Colonic mucosa (tissue), 4 donors: ENCODE measurements at regions not wholly inside any gene's neighbourhood (a gene's known extent, or its start where the extent isn't known, plus 50 kb on each side); places are given as distances from the start of the nearest gene placed in this dataset.
"Not testable (repeated sequence)": the region's sequence is repeated elsewhere in the genome, so short reads cannot be mapped to it uniquely, and the experiment has no call there.

Source experiments
- DNase-seq: peaks from one replicate; pipeline ENCODE4 v3.0.0-alpha.2; 2020
- H3K27ac ChIP-seq: fragments of 200-600 bp; one replicate; pipeline ENCODE4 v1.8.0; 2021
- H3K27me3 ChIP-seq: fragments of 200-600 bp; one replicate; pipeline ENCODE4 v1.8.0; 2021
- H3K36me3 ChIP-seq: fragments of 200-600 bp; one replicate; pipeline ENCODE4 v1.8.0; 2021
- H3K4me1 ChIP-seq: fragments of 200-600 bp; one replicate; pipeline ENCODE4 v1.8.0; 2021; ENCODE audit warnings: mild to moderate bottlenecking
- H3K4me3 ChIP-seq: fragments of 200-600 bp; one replicate; pipeline ENCODE4 v1.8.0; 2021
- H3K9ac ChIP-seq, 2 donors: one replicate each; pipeline ENCODE4 v1.7.0; 2013; ENCODE audit warnings: control low read depth in 2 of 2, low read depth in 2 of 2, low read length in 2 of 2
- H3K9me3 ChIP-seq: fragments of 200-600 bp; one replicate; pipeline ENCODE4 v1.8.0; 2021
- CTCF ChIP-seq: fragments of 200-600 bp; IDR thresholded peaks from one replicate; pipeline ENCODE4 v1.8.0; 2022; ENCODE audit warnings: antibody characterized with exemption, mild to moderate bottlenecking
- intact Hi-C: fragments of 100-400 bp; cut with DNase I; formaldehyde crosslinking; loops from one replicate; pipeline ENCODE4 v1.14.1; 2022
- donor health status: healthy.
- donor health status: DM: no; HTN: no; CAD: no.
- donor health status: DM: no; HTN: no; CAD: no.

- no peaks in the 10 kb centered on the region for H3K9me3 ChIP-seq
- H3K4me3 ChIP-seq = no peak overlapping the region
- H3K4me1 ChIP-seq = no peaks in the 10 kb centered on the region
- no peak for TF ChIP-seq CTCF
- intact Hi-C loops = no loop called here
- no peak for DNase-seq
- H3K27ac ChIP-seq = no peak overlapping the region
- H3K27me3 ChIP-seq = no peaks in the 10 kb centered on the region
- H3K36me3 ChIP-seq = no peaks in the 10 kb centered on the region
- H3K9ac ChIP-seq = no peak overlapping the region
These were observed 319.0 kb upstream of the INTU start for GRCh38 chr4:127313767-127314166.

GRCh38 chr4:127327491-127327890, 305.3 kb upstream of the INTU start:
- no peaks in the 10 kb centered on the region for H3K36me3 ChIP-seq
- H3K9ac ChIP-seq = no peak overlapping the region
- no peaks in the 10 kb centered on the region for H3K4me1 ChIP-seq
- no peak overlapping the region for H3K4me3 ChIP-seq
- H3K9me3 ChIP-seq = no peaks in the 10 kb centered on the region
- no peak for TF ChIP-seq CTCF
- no peak overlapping the region for H3K27ac ChIP-seq
- intact Hi-C loops = no loop called here
- no peak for DNase-seq
- no peaks in the 10 kb centered on the region for H3K27me3 ChIP-seq

- no peak overlapping the region for H3K9ac ChIP-seq
- DNase-seq = no peak
- H3K4me1 ChIP-seq = no peaks in the 10 kb centered on the region
- H3K4me3 ChIP-seq = no peak overlapping the region
- H3K27ac ChIP-seq = no peak overlapping the region
- intact Hi-C loops = no loop called here
- no peaks in the 10 kb centered on the region for H3K27me3 ChIP-seq
- no peaks in the 10 kb centered on the region for H3K9me3 ChIP-seq
- TF ChIP-seq CTCF = no peak
- H3K36me3 ChIP-seq = no peaks in the 10 kb centered on the region
These were observed 297.6 kb upstream of the INTU start for GRCh38 chr4:127335073-127335620.

- no peaks in the 10 kb centered on the region for H3K9me3 ChIP-seq
- H3K9ac ChIP-seq = no peak overlapping the region
- TF ChIP-seq CTCF = no peak
- H3K36me3 ChIP-seq = no peaks in the 10 kb centered on the region
- H3K4me1 ChIP-seq = no peaks in the 10 kb centered on the region
- H3K27ac ChIP-seq = no peak overlapping the region
- DNase-seq = no peak
- intact Hi-C loops = no loop called here
- no peak overlapping the region for H3K4me3 ChIP-seq
- no peaks in the 10 kb centered on the region for H3K27me3 ChIP-seq
These were observed 297.0 kb upstream of the INTU start for GRCh38 chr4:127335732-127336131.

GRCh38 chr4:127343123-127343522, 289.6 kb upstream of the INTU start:
- H3K4me1 ChIP-seq, H3K27ac ChIP-seq, H3K9ac ChIP-seq, H3K27me3 ChIP-seq, DNase-seq, intact Hi-C loops, H3K4me3 ChIP-seq, H3K9me3 ChIP-seq, H3K36me3 ChIP-seq: not testable (repeated sequence)

GRCh38 chr4:127344071-127344470, 288.7 kb upstream of the INTU start:
- Histone ChIP-seq H3K27me3 (no peaks in the 10 kb centered on the region), H3K27ac (no peak overlapping the region), H3K4me1 (no peaks in the 10 kb centered on the region), H3K9me3 (no peaks in the 10 kb centered on the region), H3K4me3 (no peak overlapping the region), H3K36me3 (no peaks in the 10 kb centered on the region), H3K9ac (no peak overlapping the region)
- DNase-seq = no peak
- TF ChIP-seq CTCF = no peak
- intact Hi-C loops = no loop called here
